Right renal cortex interstitium (tissue), 3 donors: ENCODE measurements at regions not wholly inside any gene's neighbourhood (a gene's known extent, or its start where the extent isn't known, plus 50 kb on each side); places are given as distances from the start of the nearest gene placed in this dataset.

Source experiments
- DNase-seq, 3 donors: peaks; one replicate each; pipeline ENCODE4 v3.0.0-alpha.2; 2013; ENCODE audit warnings: low read depth in 3 of 3, low spot score in 2 of 3

DNA sequence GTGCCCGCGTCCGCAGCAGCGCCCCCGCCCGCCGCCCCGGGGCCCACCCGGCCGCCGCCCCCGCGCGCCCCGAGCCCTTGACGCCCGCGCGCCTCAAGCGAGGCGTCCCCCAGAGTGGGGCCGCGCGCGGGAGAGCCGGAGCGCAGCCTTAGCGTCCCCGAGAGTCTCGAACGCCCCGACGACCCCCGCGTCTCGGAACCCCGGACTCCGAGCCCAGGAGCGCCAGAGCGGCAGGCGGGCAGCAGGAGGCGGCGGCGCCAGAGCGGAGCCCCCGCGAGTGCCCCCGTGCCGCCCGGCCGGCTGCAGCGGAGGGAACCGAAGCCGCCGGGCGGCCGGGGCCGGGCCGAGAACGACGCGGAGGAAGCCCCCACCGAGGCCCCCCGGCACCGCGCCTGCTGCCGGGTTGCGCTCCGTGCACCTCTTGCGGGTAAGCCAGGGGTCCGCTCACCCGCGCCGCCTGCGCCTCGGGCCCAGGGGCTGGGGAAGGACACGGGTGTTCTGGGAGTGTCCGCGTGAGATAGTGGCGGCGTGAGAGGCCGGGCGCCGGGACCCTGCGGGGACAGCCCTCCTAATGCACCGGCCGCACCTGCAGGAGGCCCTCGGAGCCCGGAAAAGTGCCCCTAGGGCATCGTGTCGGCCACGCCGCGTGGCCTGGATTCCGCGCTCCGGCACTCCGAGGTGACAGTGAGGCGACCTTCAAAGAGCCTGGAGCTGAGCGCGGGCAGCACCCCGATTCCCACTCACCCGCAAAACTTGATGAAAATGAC, 52.0 kb upstream of the ULK4 start:
- DNase-seq: no peak

GRCh38 chr3:42012935-42013690, 51.2 kb upstream of the ULK4 start:
- no peak for DNase-seq

DNA sequence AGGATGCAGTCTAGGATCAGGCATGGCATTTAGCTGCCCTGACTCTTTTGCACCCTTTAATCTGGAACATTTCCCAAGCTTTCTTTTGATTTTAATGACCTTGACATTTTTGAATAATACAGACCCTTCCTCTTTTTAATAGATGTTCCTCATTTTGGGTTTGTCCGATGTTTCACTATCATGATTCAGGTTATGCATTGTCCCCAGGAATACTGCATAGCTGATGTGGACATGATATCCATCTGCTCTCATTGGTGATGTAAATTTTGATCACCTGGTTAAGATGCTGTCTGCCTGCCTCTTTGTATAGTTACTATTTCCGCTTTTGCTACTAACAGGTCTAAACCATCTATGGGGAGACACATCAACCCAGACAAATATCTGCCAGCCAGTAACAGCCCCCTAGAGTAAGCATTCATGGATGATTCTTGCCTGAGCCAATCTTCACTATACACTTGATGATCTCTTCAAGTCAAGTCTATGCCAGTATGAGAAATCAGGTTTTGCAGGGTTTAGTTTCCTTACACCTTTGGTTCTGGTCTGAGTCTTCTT, 50.6 kb upstream of the ULK4 start:
- no peak for DNase-seq
